ENCODE measurements at regions not wholly inside any gene's neighbourhood (a gene's known extent, or its start where the extent isn't known, plus 50 kb on each side); places are given as distances from the start of the nearest gene placed in this dataset.
A peak's percentile ranks its signal among the peaks of the same experiment; 100 is the strongest.

GRCh38 chr13:37950016-37950415, 80.4 kb upstream of the TRPC4 start:
- TF ChIP-seq CTCF (IDR thresholded peaks at IDR 0.05; ENCODE audit: insufficient read depth, low read depth, low read length), result no peak
- DNase-seq (ENCODE audit: low read depth), result no peak
- no peak overlapping the region for H3K4me3 ChIP-seq (ENCODE audit: low read depth, low read length)

GRCh38 chr13:37947419-37948140, 78.0 kb upstream of the TRPC4 start:
- DNase-seq (ENCODE audit: low read depth), result no peak
- no peak for TF ChIP-seq CTCF (IDR thresholded peaks at IDR 0.05; ENCODE audit: insufficient read depth, low read depth, low read length)
- H3K4me3 ChIP-seq (ENCODE audit: low read depth, low read length), result no peak overlapping the region

- TF ChIP-seq CTCF (IDR thresholded peaks at IDR 0.05; ENCODE audit: insufficient read depth, low read depth, low read length), result no peak
- DNase-seq (ENCODE audit: low read depth), result no peak
- no peak overlapping the region for H3K4me3 ChIP-seq (ENCODE audit: low read depth, low read length)
Measured at GRCh38 chr13:37945651-37946575, 76.3 kb upstream of the TRPC4 start.

GRCh38 chr13:37944869-37945442, 75.4 kb upstream of the TRPC4 start:
- no peak for TF ChIP-seq CTCF (IDR thresholded peaks at IDR 0.05; ENCODE audit: insufficient read depth, low read depth, low read length)
- DNase-seq (ENCODE audit: low read depth), result peak; percentile 22
- H3K4me3 ChIP-seq (ENCODE audit: low read depth, low read length), result no peak overlapping the region

GRCh38 chr13:37944081-37944868, 74.7 kb upstream of the TRPC4 start:
- DNase-seq (ENCODE audit: low read depth), result no peak
- TF ChIP-seq CTCF (IDR thresholded peaks at IDR 0.05; ENCODE audit: insufficient read depth, low read depth, low read length), result no peak

GRCh38 chr13:37942929-37943328, 73.4 kb upstream of the TRPC4 start:
- no peak for TF ChIP-seq CTCF (IDR thresholded peaks at IDR 0.05; ENCODE audit: insufficient read depth, low read depth, low read length)
- no peak overlapping the region for H3K4me3 ChIP-seq (ENCODE audit: low read depth, low read length)
- no peak for DNase-seq (ENCODE audit: low read depth)

More at GRCh38 chr13:37944081-37944868, 74.7 kb upstream of the TRPC4 start:
- H3K4me3 ChIP-seq (ENCODE audit: low read depth, low read length), result no peak overlapping the region
